ENCODE measurements at regions not wholly inside any gene's neighbourhood (a gene's known extent, or its start where the extent isn't known, plus 50 kb on each side); places are given as distances from the start of the nearest gene placed in this dataset.
A peak's percentile ranks its signal among the peaks of the same experiment; 100 is the strongest.

- H2AFZ ChIP-seq (ENCODE audit: insufficient read depth, low read depth, low read length, poor library complexity, severe bottlenecking): no peak overlapping the region
- no peaks in the 10 kb centered on the region for H3K36me3 ChIP-seq (replicated peaks in 1 of 2; ENCODE audit: control insufficient read depth in 1 of 2, insufficient read depth in 2 of 2, low read length in 2 of 2)
- intact Hi-C loops (cut with micrococcal nuclease): no loop called here
- no peak overlapping the region for H3K4me2 ChIP-seq (replicated peaks; ENCODE audit: extremely low read depth, low read length, poor library complexity, severe bottlenecking)
- Mint-ChIP-seq H3K36me3 (no peaks in the 10 kb centered on the region), H3K27me3 (ENCODE audit: low read depth in 3 of 3) (peaks cover 0 to 8% (median 3%) of the 10 kb centered on the region in 3 donors), H3K27ac (peak overlapping the region in 1 of 7 donors; percentile 41), H3K9me3 (peaks cover 0 to 2% (median 0%) of the 10 kb centered on the region in 7 donors), H3K4me1 (peaks cover 9% of the 10 kb centered on the region), H3K4me3 (no peak overlapping the region)
- peaks cover 6 to 8% of the 10 kb centered on the region in 2 donors for H3K4me1 ChIP-seq (ENCODE audit: control insufficient read depth in 1 of 2, insufficient read depth in 2 of 2, low read length in 2 of 2)
- H3K27me3 ChIP-seq (ENCODE audit: control insufficient read depth in 2 of 2, insufficient read depth in 2 of 2, low read length in 2 of 2): peaks cover 0 to 2% of the 10 kb centered on the region in 2 donors
- no peaks in the 10 kb centered on the region for H3K79me2 ChIP-seq (ENCODE audit: insufficient read depth, low read length)
- H3K27ac ChIP-seq (ENCODE audit: low read depth in 1 of 2, low read length in 2 of 2): no peak overlapping the region
- no peak overlapping the region for H3K4me3 ChIP-seq (replicated peaks in 1 of 3; ENCODE audit: low read depth in 2 of 3, low read length in 3 of 3)
- no peaks in the 10 kb centered on the region for H4K20me1 ChIP-seq (ENCODE audit: insufficient read depth, low read length)
- TF ChIP-seq CTCF (IDR thresholded peaks at IDR 0.05): no peak
- DNase-seq: no peak
- H3K9me3 ChIP-seq (replicated peaks in 1 of 2; ENCODE audit: control insufficient read depth in 1 of 2, insufficient read depth in 1 of 2, low read length in 2 of 2): no peaks in the 10 kb centered on the region
- no peak overlapping the region for H3K9ac ChIP-seq (ENCODE audit: insufficient read depth, low read length, poor library complexity, severe bottlenecking)
- WGBS (ENCODE audit: insufficient coverage): no CpG with 5 or more reads among the region's 2 CpGs
These were observed 88.1 kb upstream of the PKDCC start for GRCh38 chr2:41959760-41960159.

GRCh38 chr2:41962922-41963622 is 84.7 kb upstream of the PKDCC start:
- intact Hi-C loops (cut with micrococcal nuclease): no loop called here
- no CpG with 5 or more reads among the region's 5 CpGs for WGBS (ENCODE audit: insufficient coverage)
- peaks cover 7% of the 10 kb centered on the region for H3K4me1 Mint-ChIP-seq

More at GRCh38 chr2:41962922-41963622, 84.7 kb upstream of the PKDCC start:
- DNase-seq: no peak
- no peaks in the 10 kb centered on the region for H3K36me3 ChIP-seq (replicated peaks in 1 of 2; ENCODE audit: control insufficient read depth in 1 of 2, insufficient read depth in 2 of 2, low read length in 2 of 2)
- Mint-ChIP-seq H3K27me3 (ENCODE audit: low read depth in 3 of 3) (peaks cover 0 to 7% (median 6%) of the 10 kb centered on the region in 3 donors), H3K9me3 (peaks cover 0 to 2% (median 0%) of the 10 kb centered on the region in 7 donors), H3K36me3 (no peaks in the 10 kb centered on the region), H3K4me3 (no peak overlapping the region), H3K27ac (no peak overlapping the region)
- H3K4me3 ChIP-seq (replicated peaks in 1 of 3; ENCODE audit: low read depth in 2 of 3, low read length in 3 of 3): no peak overlapping the region
- H3K27me3 ChIP-seq (ENCODE audit: control insufficient read depth in 2 of 2, insufficient read depth in 2 of 2, low read length in 2 of 2): peaks cover 0 to 2% of the 10 kb centered on the region in 2 donors
- no peaks in the 10 kb centered on the region for H4K20me1 ChIP-seq (ENCODE audit: insufficient read depth, low read length)
- no peaks in the 10 kb centered on the region for H3K79me2 ChIP-seq (ENCODE audit: insufficient read depth, low read length)
- no peak overlapping the region for H3K4me2 ChIP-seq (replicated peaks; ENCODE audit: extremely low read depth, low read length, poor library complexity, severe bottlenecking)
- peaks cover 11 to 22% of the 10 kb centered on the region in 2 donors for H3K4me1 ChIP-seq (ENCODE audit: control insufficient read depth in 1 of 2, insufficient read depth in 2 of 2, low read length in 2 of 2)
- no peak overlapping the region for H3K27ac ChIP-seq (ENCODE audit: low read depth in 1 of 2, low read length in 2 of 2)
- no peak for TF ChIP-seq CTCF (IDR thresholded peaks at IDR 0.05)
- no peak overlapping the region for H3K9ac ChIP-seq (ENCODE audit: insufficient read depth, low read length, poor library complexity, severe bottlenecking)
- H3K9me3 ChIP-seq (replicated peaks in 1 of 2; ENCODE audit: control insufficient read depth in 1 of 2, insufficient read depth in 1 of 2, low read length in 2 of 2): no peaks in the 10 kb centered on the region
- H2AFZ ChIP-seq (ENCODE audit: insufficient read depth, low read depth, low read length, poor library complexity, severe bottlenecking): no peak overlapping the region
